Germinal center (tissue), 1 donor: ENCODE measurements at regions not wholly inside any gene's neighbourhood (a gene's known extent, or its start where the extent isn't known, plus 50 kb on each side); places are given as distances from the start of the nearest gene placed in this dataset.

ENCODE experiments used
- DNase-seq: peaks from one replicate; pipeline ENCODE4 v3.0.0; 2012; ENCODE audit warnings: mixed read lengths, low spot score

DNA sequence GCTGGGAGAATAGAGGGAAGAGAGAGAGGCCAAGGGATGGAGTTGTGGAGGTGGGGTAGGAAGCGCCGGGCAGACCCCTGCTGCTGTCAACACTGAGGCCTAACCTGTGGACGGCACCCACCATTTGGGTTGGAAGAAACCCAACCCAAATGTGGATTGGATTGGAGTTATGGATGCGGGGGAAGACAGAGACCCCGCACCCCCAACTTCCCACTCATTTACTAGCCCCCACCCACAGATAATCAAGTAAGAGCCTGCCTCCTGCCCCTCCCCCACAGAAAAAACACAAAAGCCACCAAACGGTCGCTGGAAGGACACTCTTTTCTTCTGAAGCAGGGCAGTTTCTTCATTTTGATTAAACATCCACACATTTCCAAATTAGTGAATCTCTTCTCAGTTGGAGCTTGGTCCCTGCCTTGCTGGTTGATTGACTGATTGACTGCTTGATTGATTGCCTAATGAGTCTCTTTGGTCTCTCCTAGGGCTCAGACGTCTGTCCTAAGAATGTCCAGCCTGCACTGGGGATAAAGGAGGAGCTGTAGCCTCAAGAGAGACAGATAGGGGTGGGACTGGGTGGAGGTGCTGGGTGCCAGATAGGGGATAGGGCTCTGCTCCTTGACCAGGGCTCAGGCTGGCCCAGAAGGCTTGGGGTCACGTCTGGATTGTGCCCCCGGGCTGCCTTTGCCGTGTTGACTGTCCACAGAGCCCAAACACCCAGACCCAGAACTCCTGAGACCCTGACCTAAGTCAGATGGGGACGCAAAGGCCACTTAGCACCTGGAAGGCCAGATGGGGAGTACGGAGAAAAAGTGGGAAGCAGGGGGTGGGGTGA, 74.9 kb upstream of the FOXP4 start:
- DNase-seq, result no peak

DNA sequence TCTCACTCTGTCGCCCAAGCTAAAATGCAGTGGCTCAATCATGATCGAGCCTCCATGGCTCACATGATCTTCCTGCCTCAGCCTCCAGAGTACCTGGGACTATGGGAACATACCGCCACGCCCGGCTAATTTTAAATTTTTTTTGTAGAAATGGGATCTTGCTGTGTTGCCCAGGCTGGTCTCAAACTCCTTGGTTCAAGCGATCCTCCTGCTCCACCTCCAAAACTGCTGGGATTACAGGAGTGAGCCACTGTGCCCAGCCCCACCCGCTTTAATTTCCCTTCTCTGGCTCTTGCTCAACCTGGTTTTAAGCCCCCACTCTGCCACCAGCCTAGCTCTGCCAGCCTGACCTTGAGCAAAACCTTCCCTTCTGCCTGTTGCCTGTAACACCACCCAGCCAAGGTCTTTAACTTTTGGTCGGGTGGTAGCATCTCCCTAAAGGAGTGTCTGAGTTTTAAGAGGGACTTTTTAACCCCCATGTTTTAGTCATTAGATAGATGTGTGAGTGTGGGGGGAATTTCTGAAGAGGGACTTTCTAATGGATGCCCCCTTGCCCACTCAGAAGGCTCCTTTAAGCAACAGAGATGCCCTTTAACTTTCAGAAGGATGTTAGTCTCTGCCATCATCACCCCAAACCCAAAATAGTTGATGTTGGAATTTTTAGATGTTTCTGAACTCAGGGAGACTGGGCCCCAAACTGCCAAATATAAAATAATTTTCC, 71.8 kb upstream of the FOXP4 start:
- DNase-seq, result no peak

DNA sequence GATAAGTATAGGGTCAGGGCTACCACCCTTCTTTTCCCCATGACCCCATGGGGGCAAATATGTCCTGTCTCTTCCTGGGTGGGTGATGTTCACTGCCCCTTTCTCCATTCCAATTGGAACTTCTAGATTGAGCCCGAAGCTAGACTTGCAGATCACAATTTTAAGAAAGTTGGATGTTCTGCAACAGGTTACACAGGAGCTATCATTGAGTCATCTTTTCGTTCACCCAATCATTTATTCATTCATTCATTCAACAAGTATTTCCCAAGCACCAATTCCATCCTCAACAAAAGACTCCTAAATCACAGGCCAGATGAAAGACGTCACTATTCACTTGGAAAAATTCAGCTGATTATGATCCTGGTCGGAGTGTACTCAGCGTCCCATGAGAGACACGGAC, 71.0 kb upstream of the FOXP4 start:
- DNase-seq, result no peak

- DNase-seq, result no peak
Observed at GRCh38 chr6:41475737-41476357, 70.3 kb upstream of the FOXP4 start.

DNA sequence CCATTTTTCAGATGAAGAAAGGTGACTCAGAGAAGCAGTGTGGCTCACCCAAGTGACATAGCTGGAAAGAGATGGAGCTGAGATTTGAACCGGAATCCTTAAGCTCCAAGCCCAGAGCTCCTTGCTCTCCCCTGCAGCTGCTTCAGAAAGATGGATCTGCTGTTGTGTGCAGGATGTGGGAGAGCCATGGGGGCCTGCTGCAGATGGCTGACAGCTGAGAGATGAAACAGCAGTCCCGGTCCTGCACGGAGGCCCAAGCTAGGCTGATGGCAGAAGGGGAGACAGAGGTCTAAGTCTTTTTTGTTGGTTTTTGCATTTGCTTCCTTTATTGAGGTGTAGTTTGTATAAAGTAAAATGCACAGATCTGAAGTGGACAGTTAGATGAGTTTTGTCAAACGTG, 69.8 kb upstream of the FOXP4 start:
- no peak for DNase-seq

- DNase-seq, result no peak
Observed at GRCh38 chr6:41477572-41477971, 68.6 kb upstream of the FOXP4 start.

DNA sequence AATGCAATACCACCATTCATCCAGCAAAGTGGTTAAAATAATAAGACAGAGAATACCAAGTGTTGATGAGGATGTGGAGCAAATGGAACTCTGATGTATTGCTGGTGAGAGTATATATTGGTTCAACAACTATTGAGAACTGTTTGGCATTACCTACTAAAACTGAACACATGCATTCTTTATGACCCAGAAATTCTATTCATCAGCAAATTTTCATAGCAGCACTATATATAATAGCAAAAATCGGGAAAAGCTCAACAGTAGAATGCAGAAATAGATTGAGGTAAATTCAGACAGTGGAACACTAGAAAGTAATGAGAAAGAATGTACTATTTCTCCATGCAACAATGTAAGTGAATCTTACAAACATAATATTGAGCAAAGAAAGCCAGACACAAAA, 62.2 kb upstream of the FOXP4 start:
- DNase-seq, result no peak

GRCh38 chr6:41487860-41488432, 58.2 kb upstream of the FOXP4 start:
- no peak for DNase-seq

- no peak for DNase-seq
Observed at GRCh38 chr6:41488433-41489119, 57.6 kb upstream of the FOXP4 start.

DNA sequence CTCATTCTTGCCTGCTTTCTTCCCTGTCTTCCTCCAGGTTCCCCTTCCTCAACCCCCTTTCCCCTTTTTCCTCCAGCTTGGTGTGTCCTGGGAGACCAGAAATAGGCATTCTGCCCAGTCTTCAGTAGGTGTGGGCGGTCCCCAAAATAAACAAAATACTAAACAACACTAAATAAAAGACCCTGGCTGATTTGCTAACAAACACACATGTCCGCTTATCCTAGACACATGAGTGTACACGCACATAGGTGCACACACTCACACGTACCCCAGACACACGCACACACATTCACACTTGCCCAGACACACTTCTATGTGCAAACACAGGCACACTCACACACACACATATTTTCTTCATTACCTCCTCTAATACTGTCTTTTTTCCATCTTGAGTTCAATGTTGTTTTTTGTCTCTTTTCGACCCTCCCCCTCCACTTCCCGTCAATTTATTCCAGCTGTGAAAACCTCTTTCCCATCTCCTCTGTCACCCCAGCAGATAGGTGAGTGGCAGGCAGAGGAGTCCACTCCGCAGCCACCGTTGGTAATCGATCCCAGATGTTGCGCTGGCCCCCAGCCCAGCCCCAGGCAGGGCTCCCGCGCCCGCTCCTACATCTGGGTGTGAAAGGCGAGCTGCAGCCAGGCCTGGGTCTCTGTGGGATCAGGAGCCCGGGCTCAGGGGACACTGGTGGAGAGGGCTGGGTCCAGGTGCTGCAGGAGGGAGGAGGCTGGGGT, 56.9 kb upstream of the FOXP4 start:
- no peak for DNase-seq

GRCh38 chr6:41492261-41492891, 53.8 kb upstream of the FOXP4 start:
- no peak for DNase-seq

- no peak for DNase-seq
Observed at GRCh38 chr6:41494212-41495110, 51.7 kb upstream of the FOXP4 start.
